B cell (primary cell): ENCODE measurements at regions not wholly inside any gene's neighbourhood (a gene's known extent, or its start where the extent isn't known, plus 50 kb on each side); places are given as distances from the start of the nearest gene placed in this dataset.

ENCODE experiments used
- CTCF ChIP-seq: fragments of 200-600 bp; IDR thresholded peaks from one replicate; pipeline ENCODE4 v1.8.0; 2022; ENCODE audit warnings: antibody characterized with exemption, mild to moderate bottlenecking
- EZH2 ChIP-seq: IDR thresholded peaks from 2 replicates; pipeline ENCODE4 v1.6.1; 2012; ENCODE audit warnings: borderline replicate concordance, low read depth, mild to moderate bottlenecking, moderate library complexity, low read length; ENCODE audit not compliant: insufficient read depth, poor library complexity, severe bottlenecking

DNA sequence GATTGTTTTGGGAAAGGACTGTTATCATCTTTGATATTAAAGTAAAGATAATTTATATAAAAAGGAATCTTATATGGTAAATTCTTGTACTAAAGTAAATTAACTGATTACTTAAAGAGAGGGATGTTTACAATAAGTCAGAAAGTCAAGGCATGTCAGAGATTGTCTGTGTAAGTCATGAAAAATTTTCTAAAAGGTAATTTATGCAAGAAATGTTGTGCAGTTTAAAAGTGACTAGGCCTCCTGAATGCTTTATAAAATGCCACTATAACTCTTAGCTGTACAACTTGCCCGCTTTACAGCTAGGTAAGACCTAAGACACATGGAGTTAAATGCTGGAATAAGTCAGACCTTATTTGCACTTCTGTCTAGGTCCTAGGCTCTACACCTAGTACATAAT lies 692.9 kb downstream of the GBE1 start:
- TF ChIP-seq CTCF (no peak), EZH2 (no peak)
